HFFc6 (cell line): ENCODE measurements at regions not wholly inside any gene's neighbourhood (a gene's known extent, or its start where the extent isn't known, plus 50 kb on each side); places are given as distances from the start of the nearest gene placed in this dataset.
"Not testable (repeated sequence)": the region's sequence is repeated elsewhere in the genome, so short reads cannot be mapped to it uniquely, and the experiment has no call there.

ENCODE experiments used
- DNase-seq: peaks from one replicate; pipeline ENCODE4 v3.0.0-alpha.2; 2018
- H3K27ac Mint-ChIP-seq: 2 replicates; pipeline ENCODE4 v1.8.0; 2020; ENCODE audit warnings: mild to moderate bottlenecking, mixed read lengths
- H3K27me3 Mint-ChIP-seq: 2 replicates; pipeline ENCODE4 v1.8.0; 2021; ENCODE audit warnings: mild to moderate bottlenecking, moderate library complexity, mixed read lengths; ENCODE audit not compliant: insufficient read depth
- H3K36me3 Mint-ChIP-seq: 2 replicates; pipeline ENCODE4 v1.8.0; 2021; ENCODE audit warnings: low read depth, mixed read lengths
- H3K4me1 Mint-ChIP-seq: 2 replicates; pipeline ENCODE4 v1.8.0; 2020; ENCODE audit warnings: low read depth, mixed read lengths
- H3K4me3 Mint-ChIP-seq: 2 replicates; pipeline ENCODE4 v1.8.0; 2020; ENCODE audit warnings: mild to moderate bottlenecking, moderate library complexity, mixed read lengths
- H3K9me3 Mint-ChIP-seq: 2 replicates; pipeline ENCODE4 v1.8.0; 2020; ENCODE audit warnings: mild to moderate bottlenecking, mixed read lengths
- TF ChIP-seq, protein P1 (sequence below): fragments of 200-600 bp; sonication (generic); IDR thresholded peaks from 2 replicates; pipeline ENCODE4 v1.5.0; 2021; ENCODE audit warnings: antibody characterized with exemption, mild to moderate bottlenecking

DNA sequence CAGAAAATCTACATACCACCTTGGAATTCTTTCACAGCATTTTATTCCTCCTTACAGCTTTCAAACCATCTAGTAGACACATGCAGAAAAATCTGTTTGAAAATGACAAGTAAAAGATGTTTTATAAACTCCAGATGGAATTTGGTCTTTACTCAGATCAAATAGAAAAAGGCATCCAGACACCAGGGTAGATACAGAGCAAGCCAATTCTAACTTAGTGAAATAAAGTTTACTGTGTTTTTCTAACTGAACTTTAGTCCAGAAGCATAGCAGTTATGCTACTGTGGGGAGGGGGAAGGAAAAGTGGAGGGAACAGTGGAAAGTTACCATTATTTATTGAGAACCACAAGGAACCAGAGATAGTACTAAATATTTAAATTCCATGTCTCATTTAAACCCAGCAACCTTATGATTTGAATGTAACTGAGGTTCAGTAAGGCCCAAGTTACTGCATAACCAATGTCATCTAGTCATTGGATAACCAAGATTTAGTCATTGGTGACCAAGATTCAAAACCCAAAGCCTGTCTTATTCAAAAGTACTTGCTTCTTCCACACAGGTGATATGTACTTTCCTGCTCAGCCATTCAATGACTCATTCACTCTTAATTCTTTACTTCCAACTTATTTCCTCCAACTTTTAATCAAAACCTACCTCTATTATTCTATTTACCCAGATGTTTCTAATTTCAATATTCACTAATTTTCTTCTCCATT lies 57.7 kb downstream of the RAD51AP2 start:
- TF ChIP-seq, protein P1, sequence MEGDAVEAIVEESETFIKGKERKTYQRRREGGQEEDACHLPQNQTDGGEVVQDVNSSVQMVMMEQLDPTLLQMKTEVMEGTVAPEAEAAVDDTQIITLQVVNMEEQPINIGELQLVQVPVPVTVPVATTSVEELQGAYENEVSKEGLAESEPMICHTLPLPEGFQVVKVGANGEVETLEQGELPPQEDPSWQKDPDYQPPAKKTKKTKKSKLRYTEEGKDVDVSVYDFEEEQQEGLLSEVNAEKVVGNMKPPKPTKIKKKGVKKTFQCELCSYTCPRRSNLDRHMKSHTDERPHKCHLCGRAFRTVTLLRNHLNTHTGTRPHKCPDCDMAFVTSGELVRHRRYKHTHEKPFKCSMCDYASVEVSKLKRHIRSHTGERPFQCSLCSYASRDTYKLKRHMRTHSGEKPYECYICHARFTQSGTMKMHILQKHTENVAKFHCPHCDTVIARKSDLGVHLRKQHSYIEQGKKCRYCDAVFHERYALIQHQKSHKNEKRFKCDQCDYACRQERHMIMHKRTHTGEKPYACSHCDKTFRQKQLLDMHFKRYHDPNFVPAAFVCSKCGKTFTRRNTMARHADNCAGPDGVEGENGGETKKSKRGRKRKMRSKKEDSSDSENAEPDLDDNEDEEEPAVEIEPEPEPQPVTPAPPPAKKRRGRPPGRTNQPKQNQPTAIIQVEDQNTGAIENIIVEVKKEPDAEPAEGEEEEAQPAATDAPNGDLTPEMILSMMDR = no peak
- DNase-seq = no peak
- H3K4me3 Mint-ChIP-seq = no peak overlapping the region
- no peaks in the 10 kb centered on the region for H3K36me3 Mint-ChIP-seq
- H3K27ac Mint-ChIP-seq = no peak overlapping the region
- peaks cover 41% of the 10 kb centered on the region for H3K9me3 Mint-ChIP-seq
- H3K4me1 Mint-ChIP-seq = no peaks in the 10 kb centered on the region
- H3K27me3 Mint-ChIP-seq = no peaks in the 10 kb centered on the region; the same call in 1 of the 2 replicates

DNA sequence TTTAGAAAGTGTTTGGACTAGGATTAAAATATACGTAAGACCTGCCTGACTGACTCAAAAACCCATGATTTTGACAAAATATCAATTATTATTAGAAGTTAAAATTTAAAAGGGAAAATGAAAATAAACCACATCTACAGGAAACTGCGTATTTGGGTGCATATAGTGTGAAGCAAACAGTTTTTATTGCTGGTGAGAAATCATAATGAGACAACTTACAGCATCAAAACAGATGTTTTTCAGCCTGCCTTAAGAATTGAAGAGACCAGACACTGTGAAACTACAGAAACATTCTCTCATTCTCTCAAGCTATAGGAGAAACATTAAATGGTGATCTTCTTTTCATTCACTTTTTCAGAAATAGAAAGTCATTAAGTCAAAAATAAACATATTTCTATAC lies 62.9 kb downstream of the RAD51AP2 start:
- TF ChIP-seq, protein P1 = no peak
- no peak overlapping the region for H3K27ac Mint-ChIP-seq
- H3K9me3 Mint-ChIP-seq = peaks cover 32% of the 10 kb centered on the region
- no peaks in the 10 kb centered on the region for H3K36me3 Mint-ChIP-seq
- DNase-seq = no peak
- no peak overlapping the region for H3K4me3 Mint-ChIP-seq
- no peaks in the 10 kb centered on the region for H3K4me1 Mint-ChIP-seq
- no peaks in the 10 kb centered on the region for H3K27me3 Mint-ChIP-seq

DNA sequence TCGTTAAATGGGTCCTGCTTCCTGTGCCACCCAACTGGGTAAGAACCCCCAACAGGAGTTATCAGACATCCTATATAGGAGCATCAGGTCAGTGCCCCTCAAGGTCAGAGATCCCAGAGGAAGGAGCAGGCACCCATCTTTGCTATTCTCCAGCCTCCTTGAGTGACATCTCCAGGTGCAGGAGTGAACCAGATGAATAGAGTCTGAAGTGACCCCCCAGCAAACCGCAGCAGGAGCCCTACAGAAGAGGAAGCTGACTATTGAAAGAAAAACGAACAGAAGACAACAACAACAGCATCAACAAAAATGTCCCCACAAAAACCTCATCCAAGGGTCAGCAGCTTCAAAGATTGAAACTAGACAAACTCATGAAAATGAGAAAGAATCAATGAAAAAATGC lies 72.0 kb downstream of the RAD51AP2 start:
- H3K27ac Mint-ChIP-seq, DNase-seq, H3K36me3 Mint-ChIP-seq, H3K4me3 Mint-ChIP-seq, H3K4me1 Mint-ChIP-seq, H3K27me3 Mint-ChIP-seq: not testable (repeated sequence)
- H3K9me3 Mint-ChIP-seq = peaks cover 62% of the 10 kb centered on the region

DNA sequence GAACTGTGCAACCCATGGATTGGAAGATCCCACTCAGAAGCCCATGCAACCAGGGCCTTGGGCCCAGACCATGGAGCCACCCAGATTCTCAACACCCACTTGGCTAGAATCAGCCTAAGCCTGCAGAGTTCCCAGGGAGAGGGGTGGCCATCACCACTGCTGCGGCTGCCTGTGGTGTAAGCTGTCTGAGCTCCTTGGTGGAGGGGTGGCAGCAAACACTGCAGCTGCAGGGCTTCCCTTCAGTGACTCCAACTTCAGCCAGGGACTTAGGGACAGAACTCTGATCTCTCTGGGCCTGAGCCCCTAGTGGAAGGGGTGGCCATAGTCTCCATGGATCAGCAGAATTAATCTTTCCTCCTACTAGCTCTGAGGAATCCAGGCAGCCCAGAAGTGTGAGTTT lies 72.5 kb downstream of the RAD51AP2 start:
- no peak for DNase-seq
- H3K27me3 Mint-ChIP-seq = no peaks in the 10 kb centered on the region

DNA sequence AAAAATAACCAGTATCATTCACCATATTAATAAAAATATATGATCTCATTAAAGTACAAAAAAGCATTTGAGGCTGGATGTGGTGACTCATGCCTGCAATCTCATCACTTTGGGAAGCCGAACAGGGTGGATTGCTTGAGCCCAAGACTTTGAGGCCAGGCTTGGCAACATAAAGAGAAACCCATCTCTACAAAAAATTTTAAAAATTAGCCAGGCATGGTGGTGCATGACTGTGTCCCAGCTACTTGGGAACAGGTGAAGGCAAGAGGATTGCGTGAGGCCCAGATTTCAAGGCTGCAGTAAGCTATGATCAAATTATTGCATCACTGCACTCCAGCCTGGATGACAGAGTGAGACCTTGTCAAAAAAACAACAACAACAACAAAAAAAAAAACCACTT lies 75.9 kb downstream of the RAD51AP2 start:
- peaks cover 48% of the 10 kb centered on the region for H3K9me3 Mint-ChIP-seq
- H3K27ac Mint-ChIP-seq = no peak overlapping the region
- no peak for DNase-seq
- H3K36me3 Mint-ChIP-seq = peaks cover 5% of the 10 kb centered on the region; the same call in 1 of the 2 replicates
- H3K27me3 Mint-ChIP-seq = no peaks in the 10 kb centered on the region
- H3K4me3 Mint-ChIP-seq = no peak overlapping the region
- H3K4me1 Mint-ChIP-seq = no peaks in the 10 kb centered on the region
- TF ChIP-seq, protein P1 = no peak

More for the DNA sequence above, 72.5 kb downstream of the RAD51AP2 start:
- no peak overlapping the region for H3K4me3 Mint-ChIP-seq
- no peak overlapping the region for H3K27ac Mint-ChIP-seq
- H3K4me1 Mint-ChIP-seq = no peaks in the 10 kb centered on the region
- TF ChIP-seq, protein P1 = no peak
- H3K36me3 Mint-ChIP-seq = peaks cover 9% of the 10 kb centered on the region
- H3K9me3 Mint-ChIP-seq = peaks cover 62% of the 10 kb centered on the region

DNA sequence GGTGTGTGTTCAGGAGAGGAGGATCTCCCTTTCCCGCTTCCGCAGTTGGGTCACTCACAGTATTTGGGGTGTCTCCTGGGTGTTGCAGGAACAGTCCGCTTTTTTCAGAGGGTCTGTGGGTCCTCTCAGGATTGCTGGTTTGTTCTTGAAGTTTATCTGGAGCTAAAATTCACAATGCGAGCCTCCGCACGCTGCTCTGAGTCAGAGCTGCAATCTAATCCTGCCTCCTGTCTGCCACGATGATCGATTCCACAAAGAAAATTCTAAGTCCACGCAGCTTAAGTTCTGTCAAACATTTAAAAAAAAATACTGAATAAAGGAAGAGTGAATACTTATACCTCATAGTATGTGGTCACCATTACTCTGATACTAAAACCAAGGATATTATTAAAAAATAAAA lies 76.5 kb downstream of the RAD51AP2 start:
- Mint-ChIP-seq H3K27me3 (no peaks in the 10 kb centered on the region), H3K36me3 (peaks cover 5% of the 10 kb centered on the region; the same call in 1 of the 2 replicates), H3K4me1 (no peaks in the 10 kb centered on the region), H3K4me3 (no peak overlapping the region), H3K9me3 (peaks cover 46% of the 10 kb centered on the region), H3K27ac (no peak overlapping the region)
- DNase-seq = no peak
- TF ChIP-seq, protein P1 = no peak
